AML-193 (cell line): ENCODE measurements at regions not wholly inside any gene's neighbourhood (a gene's known extent, or its start where the extent isn't known, plus 50 kb on each side); places are given as distances from the start of the nearest gene placed in this dataset.

Source experiments
- DNase-seq, 2 experiments: peaks; one replicate each; lab custom pipeline; 2025; lab: John Stamatoyannopoulos, UW

DNA sequence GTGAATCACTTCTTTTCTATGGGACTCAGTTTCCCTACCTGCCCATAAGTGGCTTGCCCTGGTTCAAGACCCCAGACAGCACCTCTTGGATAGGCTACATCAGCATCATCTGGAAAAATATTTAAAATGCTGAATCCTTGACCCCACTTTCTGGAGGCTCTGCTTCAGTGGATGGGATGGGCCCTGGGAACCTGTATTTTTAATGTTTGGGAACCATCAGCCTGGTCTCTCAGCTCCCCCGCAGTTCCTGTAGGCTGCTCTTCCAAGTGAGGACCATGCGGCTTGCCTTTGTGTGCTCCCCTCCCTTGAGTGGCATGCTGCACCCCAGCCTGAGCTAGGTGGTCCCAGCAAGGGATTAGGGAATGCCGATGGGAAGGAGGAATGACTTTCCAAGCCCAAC is 68.3 kb upstream of the CRHR1 start:
- DNase-seq: no peak

GRCh38 chr17:45718791-45719190 is 65.3 kb upstream of the CRHR1 start:
- DNase-seq: no peak

- DNase-seq: peak; percentile 14 to 17
Measured at GRCh38 chr17:45719335-45720071, 64.6 kb upstream of the CRHR1 start.

DNA sequence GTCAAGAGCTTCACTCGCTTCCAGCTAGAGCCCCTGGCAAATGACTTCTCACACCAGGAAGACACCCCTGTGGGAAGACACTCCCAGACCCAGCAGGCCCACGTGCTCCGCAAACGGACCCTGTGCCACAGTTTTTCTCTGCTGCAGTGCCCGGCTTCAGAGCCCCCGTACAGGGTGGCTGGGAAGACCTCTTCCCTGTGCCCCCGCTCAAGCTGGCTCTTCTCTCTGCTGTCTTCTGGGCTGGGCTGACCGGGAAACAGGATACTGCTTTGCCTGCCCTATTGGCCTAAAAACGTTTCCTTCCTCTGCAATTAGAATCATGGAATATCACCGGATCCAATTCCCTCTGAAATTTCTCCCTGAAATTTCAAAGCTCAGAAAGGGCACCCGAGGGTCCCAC is 63.7 kb upstream of the CRHR1 start:
- no peak for DNase-seq

- no peak for DNase-seq
Measured at GRCh38 chr17:45722161-45722560, 62.0 kb upstream of the CRHR1 start.

DNA sequence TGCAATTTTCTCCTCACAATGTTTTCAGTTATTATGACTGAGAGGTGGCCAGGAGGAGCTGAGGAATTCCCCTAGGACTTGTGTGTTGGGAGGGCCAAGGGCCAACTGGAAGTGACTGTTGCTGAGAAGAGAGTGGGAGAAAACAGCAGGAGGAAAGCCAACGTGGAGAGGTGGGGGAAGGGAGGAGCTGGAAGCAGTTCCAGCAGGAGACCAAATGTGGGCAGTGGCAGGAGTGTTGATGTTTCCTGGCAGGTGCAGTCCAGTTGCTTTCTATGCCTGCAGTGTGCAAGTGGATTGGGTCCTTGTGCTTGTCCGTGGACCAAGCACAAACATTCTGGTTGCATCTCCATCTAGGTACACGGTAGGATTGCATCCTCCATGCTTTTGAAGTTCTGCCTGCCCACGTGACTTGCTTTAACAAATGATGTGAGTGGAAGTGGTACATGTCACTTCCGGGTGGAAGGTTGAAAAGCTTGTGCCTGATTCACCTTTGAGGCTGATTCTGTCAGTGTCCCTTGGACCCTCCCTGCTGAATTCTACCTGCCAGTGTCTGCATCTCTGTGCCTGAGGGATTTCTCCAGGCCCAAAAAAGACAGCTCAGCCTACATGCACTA is 54.7 kb upstream of the CRHR1 start:
- no peak for DNase-seq

- DNase-seq: no peak
Measured at GRCh38 chr17:45730192-45730591, 53.9 kb upstream of the CRHR1 start.

GRCh38 chr17:45731459-45731858 is 52.7 kb upstream of the CRHR1 start:
- DNase-seq: no peak

GRCh38 chr17:45732926-45733505 is 51.1 kb upstream of the CRHR1 start:
- no peak for DNase-seq

DNA sequence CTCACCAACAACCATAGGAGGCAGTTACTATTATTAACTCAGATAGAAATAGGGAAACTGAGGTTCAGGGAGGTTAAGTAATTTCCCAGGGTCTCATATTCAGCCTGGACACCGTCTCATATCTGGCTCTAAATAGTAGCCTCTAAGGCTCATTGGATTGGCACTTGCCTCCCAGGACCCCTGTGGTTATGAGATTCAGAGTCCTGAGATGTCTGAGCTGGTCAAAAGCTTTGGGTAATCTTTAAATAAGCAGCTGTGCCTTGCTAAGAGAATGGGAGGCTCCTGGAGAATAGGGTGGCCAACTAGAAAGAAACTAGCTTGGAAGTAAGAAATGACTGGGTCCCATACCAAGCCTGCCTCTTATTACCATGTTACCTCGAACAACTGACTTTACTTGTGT is 50.3 kb upstream of the CRHR1 start:
- DNase-seq: no peak
